B cell (primary cell): ENCODE measurements at regions not wholly inside any gene's neighbourhood (a gene's known extent, or its start where the extent isn't known, plus 50 kb on each side); places are given as distances from the start of the nearest gene placed in this dataset.

ENCODE experiments used
- ATAC-seq: fragments of 200-7000 bp; cut with Tn5 transposase; one replicate; pipeline ENCODE4 v1.10.0; 2021; ENCODE audit warnings: low read depth, mild to moderate bottlenecking, moderate number of reproducible peaks, moderate library complexity
- CTCF ChIA-PET: fragments of 350-600 bp; sonication (Branson Sonifier 250); formaldehyde crosslinking; loops from one replicate; lab custom pipeline; 2021; ENCODE audit warnings: antibody characterized with exemption, inconsistent platforms; lab: Charles Lee
- POLR2A ChIA-PET: fragments of 350-600 bp; sonication (Branson Sonifier 250); formaldehyde crosslinking; loops from one replicate; lab custom pipeline; 2021; ENCODE audit warnings: antibody characterized with exemption; lab: Charles Lee
- DNase-seq: peaks from one replicate; pipeline ENCODE4 v3.0.0; 2013
- H2AFZ ChIP-seq: 2 replicates; pipeline ENCODE4 v1.6.1; 2012; ENCODE audit warnings: mild to moderate bottlenecking, low read depth, low read length; ENCODE audit not compliant: insufficient read depth, poor library complexity, severe bottlenecking
- H3K27ac ChIP-seq, 2 donors: 1 replicate in 1 of 2; 2 replicates in 1 of 2; pipeline ENCODE4 v1.5.1; 2012 to 2013; ENCODE audit warnings: low read length in 2 of 2, mild to moderate bottlenecking in 2 of 2, moderate library complexity in 1 of 2
- H3K27me3 ChIP-seq, 4 experiments: fragments of 200-600 bp in 1 of 4; sonication (generic) in 1 of 4; replicated peaks in 1 of 4; 1 replicate in 2 of 4; 2 replicates in 2 of 4; pipeline versions ENCODE4 v1.6.1 to v1.7.0; 2013 to 2016; ENCODE audit warnings: low read length in 3 of 4, mild to moderate bottlenecking in 2 of 4, mixed read lengths in 1 of 4, moderate library complexity in 1 of 4; ENCODE audit not compliant: insufficient read depth in 4 of 4, control insufficient read depth in 3 of 4; ENCODE audit errors: control extremely low read depth in 1 of 4
- H3K36me3 ChIP-seq, 2 experiments: replicated peaks in 1 of 2; 1 replicate in 1 of 2; 2 replicates in 1 of 2; pipeline versions ENCODE4 v1.6.1 to v1.7.1; 2013; ENCODE audit warnings: low read length in 1 of 2; ENCODE audit not compliant: insufficient read depth in 2 of 2, control insufficient read depth in 1 of 2; ENCODE audit errors: control extremely low read depth in 1 of 2, extremely low read depth in 1 of 2
- H3K4me1 ChIP-seq, 2 donors: fragments of 200-600 bp in 1 of 2; sonication (generic) in 1 of 2; 1 replicate in 1 of 2; 2 replicates in 1 of 2; pipeline versions ENCODE4 v1.5.1 to v1.6.1; 2013 to 2017; ENCODE audit warnings: low read length in 2 of 2; ENCODE audit not compliant: control insufficient read depth in 2 of 2, insufficient read depth in 2 of 2
- H3K4me2 ChIP-seq: replicated peaks from 2 replicates; pipeline ENCODE3; 2012; ENCODE audit warnings: mild to moderate bottlenecking, low read depth, low read length; ENCODE audit not compliant: poor library complexity, severe bottlenecking
- H3K4me3 ChIP-seq, 5 experiments: fragments of 200-600 bp in 1 of 5; sonication (generic) in 1 of 5; 1 replicate in 3 of 5; 2 replicates in 2 of 5; pipeline versions ENCODE4 v1.5.1 to v1.7.0; 2011 to 2016; ENCODE audit warnings: low read length in 4 of 5, mild to moderate bottlenecking in 4 of 5, low read depth in 2 of 5, control low read depth in 1 of 5, moderate library complexity in 1 of 5; ENCODE audit not compliant: insufficient read depth in 1 of 5; ENCODE audit errors: control extremely low read depth in 1 of 5, extremely low read depth in 1 of 5
- H3K79me2 ChIP-seq: fragments of 200-600 bp; sonication (generic); one replicate; pipeline ENCODE4 v1.6.0; 2016; ENCODE audit warnings: low read length; ENCODE audit not compliant: control insufficient read depth, insufficient read depth
- H3K9ac ChIP-seq: fragments of 200-600 bp; sonication (generic); 2 replicates; pipeline ENCODE4 v1.6.1; 2017; ENCODE audit warnings: mild to moderate bottlenecking, low read length, moderate library complexity
- H3K9me3 ChIP-seq, 3 donors: one replicate each; pipeline versions ENCODE4 v1.6.1 to v1.7.1; 2013; ENCODE audit warnings: low read length in 2 of 3; ENCODE audit not compliant: control insufficient read depth in 2 of 3, insufficient read depth in 1 of 3; ENCODE audit errors: control extremely low read depth in 1 of 3
- H4K20me1 ChIP-seq: 2 replicates; pipeline ENCODE4 v1.6.0; 2012; ENCODE audit warnings: mild to moderate bottlenecking, low read length; ENCODE audit not compliant: insufficient read depth, control insufficient read depth, poor library complexity, severe bottlenecking
- H3K27ac Mint-ChIP-seq: one replicate; pipeline ENCODE4 v1.8.0; 2021; ENCODE audit warnings: mixed read lengths
- H3K27me3 Mint-ChIP-seq: one replicate; pipeline ENCODE4 v1.8.0; 2021; ENCODE audit warnings: mixed read lengths
- H3K4me1 Mint-ChIP-seq: one replicate; pipeline ENCODE4 v1.8.0; 2021; ENCODE audit warnings: mixed read lengths
- H3K4me3 Mint-ChIP-seq: one replicate; pipeline ENCODE4 v1.8.0; 2021; ENCODE audit warnings: mixed read lengths
- H3K9me3 Mint-ChIP-seq: one replicate; pipeline ENCODE4 v1.8.0; 2022; ENCODE audit warnings: mixed read lengths; ENCODE audit not compliant: insufficient read depth
- EZH2 ChIP-seq: IDR thresholded peaks from 2 replicates; pipeline ENCODE4 v1.6.1; 2012; ENCODE audit warnings: borderline replicate concordance, low read depth, mild to moderate bottlenecking, moderate library complexity, low read length; ENCODE audit not compliant: insufficient read depth, poor library complexity, severe bottlenecking
- WGBS: methylation state at CpG from one replicate; pipeline ENCODE4 v1.1.5; 2013; ENCODE audit warnings: missing lambda C conversion rate; ENCODE audit not compliant: insufficient coverage; 5-methylcytosine and 5-hydroxymethylcytosine counted together
- intact Hi-C: fragments of 100-400 bp; cut with micrococcal nuclease; formaldehyde crosslinking; loops from one replicate; pipeline ENCODE4 v1.10.0; 2022
- TF ChIP-seq, protein P1 (sequence below): fragments of 200-600 bp; IDR thresholded peaks from one replicate; pipeline ENCODE4 v1.8.0; 2022; ENCODE audit warnings: antibody characterized with exemption, mild to moderate bottlenecking

DNA sequence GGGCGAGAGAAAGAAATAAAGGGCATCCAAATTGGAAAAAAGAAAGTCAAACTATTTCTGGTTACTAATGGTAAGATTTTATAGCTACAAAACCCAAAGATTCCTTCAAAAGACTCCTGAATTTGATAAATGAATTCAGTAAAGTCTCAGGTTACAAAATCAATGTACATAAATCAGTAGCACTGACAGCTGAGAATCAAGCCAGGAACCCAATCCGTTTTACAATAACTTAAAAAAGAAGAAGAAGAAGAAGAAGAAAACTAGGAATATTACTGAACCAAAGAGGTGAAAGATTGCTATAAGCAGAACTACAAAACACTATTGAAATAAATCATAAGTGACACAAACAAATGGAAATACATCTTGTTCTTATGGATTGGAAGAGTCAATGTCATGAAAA, 291.5 kb upstream of the GULP1 start:
- no peak for ATAC-seq
- WGBS: no CpG with 5 or more reads among the region's 2 CpGs

DNA sequence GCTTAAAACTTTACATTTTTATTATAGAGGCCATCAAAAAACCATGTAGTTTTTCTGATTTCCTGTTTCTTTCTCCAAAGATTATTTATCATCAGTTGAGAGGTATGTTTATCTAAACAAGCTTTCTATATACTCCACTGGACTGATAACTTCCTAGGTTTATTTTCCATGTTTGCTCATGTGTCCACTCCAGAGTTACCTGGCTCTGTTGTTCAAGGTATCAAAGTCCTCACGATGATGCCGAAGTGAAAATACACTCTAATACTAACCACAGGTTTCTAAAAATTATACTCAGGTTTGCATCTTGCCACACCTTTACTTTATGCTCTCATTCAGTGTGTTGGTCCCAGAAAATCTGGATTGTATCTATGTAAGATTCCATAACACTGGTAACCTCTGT, 287.9 kb upstream of the GULP1 start:
- CTCF ChIA-PET: no interaction called here
- no peak overlapping the region for H3K4me3 ChIP-seq
- no peak overlapping the region for H3K27ac Mint-ChIP-seq
- ATAC-seq (no peak), DNase-seq (no peak)
- H3K27me3 ChIP-seq: no peaks in the 10 kb centered on the region
- no peak overlapping the region for H3K9ac ChIP-seq
- no peaks in the 10 kb centered on the region for H3K36me3 ChIP-seq
- H3K4me2 ChIP-seq: no peak overlapping the region
- no peaks in the 10 kb centered on the region for H3K27me3 Mint-ChIP-seq
- no peak for TF ChIP-seq EZH2
- TF ChIP-seq, protein P1, sequence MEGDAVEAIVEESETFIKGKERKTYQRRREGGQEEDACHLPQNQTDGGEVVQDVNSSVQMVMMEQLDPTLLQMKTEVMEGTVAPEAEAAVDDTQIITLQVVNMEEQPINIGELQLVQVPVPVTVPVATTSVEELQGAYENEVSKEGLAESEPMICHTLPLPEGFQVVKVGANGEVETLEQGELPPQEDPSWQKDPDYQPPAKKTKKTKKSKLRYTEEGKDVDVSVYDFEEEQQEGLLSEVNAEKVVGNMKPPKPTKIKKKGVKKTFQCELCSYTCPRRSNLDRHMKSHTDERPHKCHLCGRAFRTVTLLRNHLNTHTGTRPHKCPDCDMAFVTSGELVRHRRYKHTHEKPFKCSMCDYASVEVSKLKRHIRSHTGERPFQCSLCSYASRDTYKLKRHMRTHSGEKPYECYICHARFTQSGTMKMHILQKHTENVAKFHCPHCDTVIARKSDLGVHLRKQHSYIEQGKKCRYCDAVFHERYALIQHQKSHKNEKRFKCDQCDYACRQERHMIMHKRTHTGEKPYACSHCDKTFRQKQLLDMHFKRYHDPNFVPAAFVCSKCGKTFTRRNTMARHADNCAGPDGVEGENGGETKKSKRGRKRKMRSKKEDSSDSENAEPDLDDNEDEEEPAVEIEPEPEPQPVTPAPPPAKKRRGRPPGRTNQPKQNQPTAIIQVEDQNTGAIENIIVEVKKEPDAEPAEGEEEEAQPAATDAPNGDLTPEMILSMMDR: no peak
- WGBS: no CpG with 5 or more reads among the region's 2 CpGs
- H3K9me3 Mint-ChIP-seq: no peaks in the 10 kb centered on the region
- POLR2A ChIA-PET: no interaction called here
- intact Hi-C loops: no loop called here
- H3K9me3 ChIP-seq: no peaks in the 10 kb centered on the region
- H3K4me1 Mint-ChIP-seq: no peaks in the 10 kb centered on the region
- no peak overlapping the region for H3K27ac ChIP-seq
- no peaks in the 10 kb centered on the region for H4K20me1 ChIP-seq
- H2AFZ ChIP-seq: no peak overlapping the region
- no peak overlapping the region for H3K4me3 Mint-ChIP-seq
- no peaks in the 10 kb centered on the region for H3K79me2 ChIP-seq
- no peaks in the 10 kb centered on the region for H3K4me1 ChIP-seq

More for the DNA sequence above, 291.5 kb upstream of the GULP1 start:
- intact Hi-C loops: no loop called here
- Histone ChIP-seq H3K9me3 (no peaks in the 10 kb centered on the region), H3K27ac (no peak overlapping the region), H3K79me2 (no peaks in the 10 kb centered on the region), H4K20me1 (no peaks in the 10 kb centered on the region), H3K27me3 (no peaks in the 10 kb centered on the region), H3K4me2 (no peak overlapping the region), H3K4me3 (no peak overlapping the region), H3K9ac (no peak overlapping the region), H3K36me3 (no peaks in the 10 kb centered on the region), H3K4me1 (no peaks in the 10 kb centered on the region), H2AFZ (no peak overlapping the region)
- CTCF ChIA-PET: no interaction called here
- Mint-ChIP-seq H3K9me3 (no peaks in the 10 kb centered on the region), H3K4me3 (no peak overlapping the region), H3K4me1 (no peaks in the 10 kb centered on the region), H3K27ac (no peak overlapping the region), H3K27me3 (no peaks in the 10 kb centered on the region)
- TF ChIP-seq, protein P1: no peak
- TF ChIP-seq EZH2: no peak
- no peak for DNase-seq
- POLR2A ChIA-PET: no interaction called here
